22Rv1 (cell line): ENCODE measurements at regions not wholly inside any gene's neighbourhood (a gene's known extent, or its start where the extent isn't known, plus 50 kb on each side); places are given as distances from the start of the nearest gene placed in this dataset.

Source experiments
- H3K27ac ChIP-seq: fragments of 450-650 bp; 2 replicates; pipeline ENCODE4 v1.5.1; 2017
- ZFX ChIP-seq: fragments of 450-650 bp; IDR thresholded peaks from 2 replicates; pipeline ENCODE4 v1.6.1; 2017; ENCODE audit warnings: antibody characterized with exemption, borderline replicate concordance
- TF ChIP-seq, protein P1 (sequence below): fragments of 450-650 bp; IDR thresholded peaks from 2 replicates; pipeline ENCODE4 v1.5.1; 2017; ENCODE audit warnings: mild to moderate bottlenecking

DNA sequence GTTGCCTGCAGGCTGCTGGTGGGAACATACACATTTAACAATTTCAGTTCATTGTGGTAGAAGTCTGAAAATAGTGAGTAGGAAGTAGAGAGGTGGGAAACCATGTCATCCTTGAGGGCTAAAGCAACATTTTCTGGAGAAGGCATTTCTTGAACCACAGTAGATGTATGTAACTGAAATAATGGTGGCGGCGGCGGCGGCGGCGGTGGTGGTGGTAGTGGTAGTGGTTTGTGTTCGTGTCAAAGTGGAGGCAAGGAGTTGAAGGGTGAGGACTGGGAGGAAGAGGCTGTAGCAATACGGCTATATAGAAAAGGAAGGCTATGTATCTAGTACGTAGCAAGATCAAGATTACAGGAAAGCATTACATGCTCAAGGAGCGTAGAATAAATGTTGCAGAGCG lies 1381.6 kb upstream of the TENM3 start:
- no peak for TF ChIP-seq ZFX
- TF ChIP-seq, protein P1, sequence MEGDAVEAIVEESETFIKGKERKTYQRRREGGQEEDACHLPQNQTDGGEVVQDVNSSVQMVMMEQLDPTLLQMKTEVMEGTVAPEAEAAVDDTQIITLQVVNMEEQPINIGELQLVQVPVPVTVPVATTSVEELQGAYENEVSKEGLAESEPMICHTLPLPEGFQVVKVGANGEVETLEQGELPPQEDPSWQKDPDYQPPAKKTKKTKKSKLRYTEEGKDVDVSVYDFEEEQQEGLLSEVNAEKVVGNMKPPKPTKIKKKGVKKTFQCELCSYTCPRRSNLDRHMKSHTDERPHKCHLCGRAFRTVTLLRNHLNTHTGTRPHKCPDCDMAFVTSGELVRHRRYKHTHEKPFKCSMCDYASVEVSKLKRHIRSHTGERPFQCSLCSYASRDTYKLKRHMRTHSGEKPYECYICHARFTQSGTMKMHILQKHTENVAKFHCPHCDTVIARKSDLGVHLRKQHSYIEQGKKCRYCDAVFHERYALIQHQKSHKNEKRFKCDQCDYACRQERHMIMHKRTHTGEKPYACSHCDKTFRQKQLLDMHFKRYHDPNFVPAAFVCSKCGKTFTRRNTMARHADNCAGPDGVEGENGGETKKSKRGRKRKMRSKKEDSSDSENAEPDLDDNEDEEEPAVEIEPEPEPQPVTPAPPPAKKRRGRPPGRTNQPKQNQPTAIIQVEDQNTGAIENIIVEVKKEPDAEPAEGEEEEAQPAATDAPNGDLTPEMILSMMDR: no peak
- H3K27ac ChIP-seq: no peak overlapping the region

DNA sequence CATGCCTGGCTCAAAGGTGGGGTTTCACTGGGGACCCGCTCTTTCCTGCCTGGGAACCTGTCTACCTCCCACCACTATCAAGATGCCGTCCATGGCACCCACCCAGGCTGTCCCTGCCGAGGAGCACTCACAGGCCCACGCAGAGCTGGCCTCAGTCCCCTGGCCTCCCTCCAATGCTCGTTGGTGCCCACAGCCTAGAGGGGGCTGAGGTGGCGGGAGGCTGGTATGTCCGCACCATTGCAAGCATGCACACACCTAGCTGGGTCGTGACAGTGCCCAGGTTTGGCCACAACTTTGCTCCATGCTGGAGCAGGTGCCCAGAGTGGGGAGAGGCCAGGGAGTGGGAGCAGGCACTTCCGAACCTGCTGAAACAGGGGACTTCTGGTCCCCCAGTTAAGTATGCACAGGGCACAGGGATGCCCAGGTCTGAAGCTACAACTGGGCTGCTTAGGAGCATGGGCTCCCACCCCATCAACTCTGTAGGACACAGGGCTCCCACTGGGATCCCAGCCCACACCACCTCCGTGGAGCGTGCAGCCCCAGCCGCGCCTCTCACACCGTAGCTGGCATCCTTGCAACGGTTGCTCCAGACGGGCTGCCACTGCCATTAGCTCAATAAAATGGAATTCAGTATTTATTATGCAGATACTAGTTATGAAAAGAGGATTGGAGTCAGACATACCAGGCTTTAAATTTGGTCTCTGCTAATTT lies 1376.1 kb upstream of the TENM3 start:
- TF ChIP-seq, protein P1: no peak
- no peak for TF ChIP-seq ZFX
- H3K27ac ChIP-seq: no peak overlapping the region

DNA sequence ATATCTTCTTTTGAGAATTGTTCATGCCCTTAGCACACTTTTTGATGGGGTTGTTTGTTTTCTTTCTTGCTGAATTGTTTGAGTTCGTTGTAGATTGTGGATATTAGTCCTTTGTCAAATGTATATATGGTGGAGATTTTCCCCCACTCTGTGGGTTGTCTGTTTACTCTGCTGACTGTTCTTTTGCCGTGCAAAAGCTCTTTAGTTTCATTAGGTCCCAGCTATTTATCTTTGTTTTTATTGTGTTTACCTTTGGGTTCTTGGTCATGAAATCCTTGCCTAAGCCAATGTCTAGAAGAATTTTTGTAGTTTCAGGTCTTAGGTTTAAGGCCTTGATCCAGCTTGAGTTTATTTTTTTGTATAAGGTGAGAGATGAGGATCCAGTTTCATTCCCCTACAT lies 1372.6 kb upstream of the TENM3 start:
- TF ChIP-seq, protein P1: no peak
- no peak for TF ChIP-seq ZFX
- peak overlapping the region; percentile 32 for H3K27ac ChIP-seq

DNA sequence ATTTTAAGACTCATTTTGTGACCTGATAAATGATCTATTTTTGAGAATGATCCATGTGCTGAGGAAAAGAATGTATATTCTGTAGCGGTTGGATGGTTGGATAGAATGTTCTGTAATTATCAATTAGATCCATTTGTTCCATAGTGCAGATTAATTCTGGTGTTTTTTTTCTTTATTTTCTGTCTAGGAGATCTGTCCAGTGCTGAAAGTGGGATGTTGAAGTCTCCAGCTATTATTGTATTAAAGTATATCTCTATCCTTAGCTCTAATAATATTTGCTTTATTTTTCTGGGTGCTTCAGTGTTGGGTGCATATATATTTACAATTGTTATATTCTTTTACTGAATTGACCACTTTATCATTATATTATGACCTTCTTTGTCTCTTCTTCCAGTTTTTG lies 1344.9 kb upstream of the TENM3 start:
- no peak overlapping the region for H3K27ac ChIP-seq

DNA sequence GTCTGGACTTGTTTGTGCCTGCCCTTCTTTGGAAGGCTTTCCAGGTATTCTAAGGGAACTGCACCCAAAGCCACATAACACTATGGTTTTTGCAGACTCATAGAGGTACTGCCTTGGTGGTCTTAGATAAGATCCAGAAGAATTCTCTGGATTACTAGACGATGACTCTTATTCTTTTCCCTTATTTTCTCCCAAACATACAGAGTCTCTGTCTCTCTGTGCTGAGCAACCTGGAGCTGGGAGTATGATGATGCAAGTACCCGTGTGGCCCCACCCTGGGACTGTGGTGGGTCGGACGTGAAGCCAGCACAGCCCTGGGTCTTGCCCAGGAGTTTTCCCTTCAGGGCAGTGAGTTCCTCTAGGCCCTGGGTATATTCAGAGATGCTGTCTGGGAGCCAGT lies 1342.4 kb upstream of the TENM3 start:
- H3K27ac ChIP-seq: no peak overlapping the region
- no peak for TF ChIP-seq ZFX
- TF ChIP-seq, protein P1: no peak

More for the DNA sequence above, 1344.9 kb upstream of the TENM3 start:
- TF ChIP-seq, protein P1: no peak
- no peak for TF ChIP-seq ZFX

DNA sequence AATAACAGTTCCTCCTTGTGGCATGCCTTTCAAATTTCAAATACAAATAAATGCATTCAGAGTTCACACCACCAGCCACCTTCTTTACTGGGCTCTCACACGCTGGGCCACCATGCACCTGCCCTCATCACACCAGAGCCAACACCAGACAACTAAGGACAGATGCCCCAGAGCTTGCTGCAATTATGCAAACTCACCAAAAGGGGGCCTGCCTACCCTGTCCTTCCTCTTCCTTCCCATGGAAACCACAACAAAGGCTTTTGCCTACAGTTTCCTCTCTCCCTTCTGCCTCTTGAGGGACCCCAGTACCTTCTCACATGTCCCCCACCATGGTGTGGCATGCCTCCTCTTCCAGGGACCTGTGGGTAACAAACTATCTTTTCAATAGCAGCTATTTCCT lies 1333.9 kb upstream of the TENM3 start:
- TF ChIP-seq, protein P1: peak; percentile 38
- TF ChIP-seq ZFX: no peak
- no peak overlapping the region for H3K27ac ChIP-seq

DNA sequence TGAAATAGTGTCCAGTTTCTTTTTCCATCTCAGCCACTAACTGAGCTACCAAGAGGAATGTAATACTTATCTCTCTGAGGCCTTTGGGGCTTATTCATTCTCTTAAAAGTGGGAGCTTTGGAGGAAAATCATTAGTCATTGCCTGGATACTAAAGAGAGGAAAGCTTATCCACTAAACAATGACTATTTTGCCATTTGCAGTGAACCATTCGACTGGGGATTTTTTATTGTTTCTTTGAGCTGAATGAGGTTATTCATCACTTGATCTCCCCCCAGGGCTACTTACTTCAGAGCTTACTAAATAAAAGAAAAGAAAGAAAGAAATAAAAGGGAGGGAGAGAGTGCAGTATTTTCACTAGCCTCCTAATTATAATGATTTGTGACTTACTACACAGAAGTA lies 1329.5 kb upstream of the TENM3 start:
- no peak for TF ChIP-seq ZFX
- TF ChIP-seq, protein P1: no peak
- H3K27ac ChIP-seq: no peak overlapping the region
